ENCODE measurements at regions not wholly inside any gene's neighbourhood (a gene's known extent, or its start where the extent isn't known, plus 50 kb on each side); places are given as distances from the start of the nearest gene placed in this dataset.

GRCh38 chr2:206869824-206870495 lies 69.4 kb upstream of the CPO start:
- Histone ChIP-seq H3K27me3 (ENCODE audit: insufficient read depth, low read length) (no peaks in the 10 kb centered on the region), H3K9me2 (ENCODE audit: insufficient read depth) (no peaks in the 10 kb centered on the region), H3K4me2 (ENCODE audit: low read length) (no peak overlapping the region), H3K36me3 (ENCODE audit: control insufficient read depth in 1 of 2, insufficient read depth in 2 of 2, low read length in 2 of 2) (no peaks in the 10 kb centered on the region), H3K4me1 (ENCODE audit: control insufficient read depth in 1 of 2, insufficient read depth in 2 of 2, low read length in 2 of 2) (no peaks in the 10 kb centered on the region), H3K9ac (ENCODE audit: low read length) (no peak overlapping the region), H3K27ac (ENCODE audit: low read depth, low read length) (no peak overlapping the region), H3K4me3 (replicated peaks in 1 of 2; ENCODE audit: low read depth in 1 of 2, low read length in 2 of 2) (no peak overlapping the region), H3K79me2 (ENCODE audit: insufficient read depth, low read length) (no peaks in the 10 kb centered on the region), H3K9me3 (ENCODE audit: control insufficient read depth in 1 of 2, insufficient read depth in 1 of 2, low read depth in 1 of 2, low read length in 2 of 2) (no peaks in the 10 kb centered on the region), H2AFZ (ENCODE audit: low read depth, low read length, poor library complexity, severe bottlenecking) (no peak overlapping the region), H4K20me1 (ENCODE audit: insufficient read depth) (no peaks in the 10 kb centered on the region)
- ChIA-PET POLR2A (no interaction called here), CTCF (no interaction called here), RAD21 (ENCODE audit: low non-redundant PET in 1 of 2, low total read pairs in 2 of 2, uncharacterized antibody in 2 of 2, unreplicated experiment in 2 of 2) (no interaction called here)
- TF ChIP-seq, protein P1, sequence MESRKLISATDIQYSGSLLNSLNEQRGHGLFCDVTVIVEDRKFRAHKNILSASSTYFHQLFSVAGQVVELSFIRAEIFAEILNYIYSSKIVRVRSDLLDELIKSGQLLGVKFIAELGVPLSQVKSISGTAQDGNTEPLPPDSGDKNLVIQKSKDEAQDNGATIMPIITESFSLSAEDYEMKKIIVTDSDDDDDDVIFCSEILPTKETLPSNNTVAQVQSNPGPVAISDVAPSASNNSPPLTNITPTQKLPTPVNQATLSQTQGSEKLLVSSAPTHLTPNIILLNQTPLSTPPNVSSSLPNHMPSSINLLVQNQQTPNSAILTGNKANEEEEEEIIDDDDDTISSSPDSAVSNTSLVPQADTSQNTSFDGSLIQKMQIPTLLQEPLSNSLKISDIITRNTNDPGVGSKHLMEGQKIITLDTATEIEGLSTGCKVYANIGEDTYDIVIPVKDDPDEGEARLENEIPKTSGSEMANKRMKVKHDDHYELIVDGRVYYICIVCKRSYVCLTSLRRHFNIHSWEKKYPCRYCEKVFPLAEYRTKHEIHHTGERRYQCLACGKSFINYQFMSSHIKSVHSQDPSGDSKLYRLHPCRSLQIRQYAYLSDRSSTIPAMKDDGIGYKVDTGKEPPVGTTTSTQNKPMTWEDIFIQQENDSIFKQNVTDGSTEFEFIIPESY (IDR thresholded peaks at IDR 0.05; ENCODE audit: extremely low read depth, insufficient replicate concordance, low read length), result no peak
- TF ChIP-seq POLR2AphosphoS5 (IDR thresholded peaks at IDR 0.05; ENCODE audit: low read depth, low read length) (no peak), SIN3A (IDR thresholded peaks at IDR 0.05; ENCODE audit: low read depth) (no peak), ZNF274 (IDR thresholded peaks at IDR 0.05; ENCODE audit: low read depth, low read length) (no peak), MAX (IDR thresholded peaks at IDR 0.05) (no peak), CEBPB (IDR thresholded peaks at IDR 0.05; ENCODE audit: low read depth) (no peak), ZFX (IDR thresholded peaks at IDR 0.05) (no peak), YY1 (IDR thresholded peaks at IDR 0.05; ENCODE audit: extremely low read depth, insufficient replicate concordance, low read depth, low read length) (no peak), SRF (IDR thresholded peaks at IDR 0.05; ENCODE audit: low read depth) (no peak), POLR2A (IDR thresholded peaks at IDR 0.05; ENCODE audit: borderline replicate concordance, extremely low read depth, insufficient read depth, insufficient read length) (no peak), RAD21 (IDR thresholded peaks at IDR 0.05; ENCODE audit: low read depth) (no peak), JUND (IDR thresholded peaks at IDR 0.05) (no peak), REST (IDR thresholded peaks at IDR 0.05; ENCODE audit: low read depth) (no peak), EZH2phosphoT487 (IDR thresholded peaks at IDR 0.05; ENCODE audit: borderline replicate concordance) (no peak), CBX3 (IDR thresholded peaks at IDR 0.05; ENCODE audit: low read depth) (no peak)
- no TSS peak for BruUV-seq (replicated peaks)
- DNase-seq (ENCODE audit: low read depth, low spot score) (no peak), ATAC-seq (no peak)
- intact Hi-C loops (cut with micrococcal nuclease), result no loop called here

Measured in HCT116 (cell line).